Omental fat pad (tissue), 3 donors: ENCODE measurements at regions not wholly inside any gene's neighbourhood (a gene's known extent, or its start where the extent isn't known, plus 50 kb on each side); places are given as distances from the start of the nearest gene placed in this dataset.
"Not testable (repeated sequence)": the region's sequence is repeated elsewhere in the genome, so short reads cannot be mapped to it uniquely, and the experiment has no call there.

Experiments used
- ATAC-seq: fragments of 150-250 bp; one replicate; pipeline ENCODE4 v1.9.1; 2016; ENCODE audit warnings: mild to moderate bottlenecking, moderate library complexity; ENCODE audit not compliant: low FRiP score
- DNase-seq: peaks from one replicate; pipeline ENCODE4 v3.0.0-alpha.2; 2019; ENCODE audit warnings: low spot score
- TF ChIP-seq, protein P1 (sequence below), 3 donors: fragments of 450-650 bp; IDR thresholded peaks; one replicate each; pipeline ENCODE4 v1.5.1; 2016 to 2017; ENCODE audit warnings: antibody characterized with exemption in 3 of 3, mild to moderate bottlenecking in 3 of 3, moderate library complexity in 2 of 3

GRCh38 chr13:60267498-60268202 is 103.9 kb upstream of the DIAPH3 start:
- ATAC-seq: no peak
- TF ChIP-seq, protein P1, sequence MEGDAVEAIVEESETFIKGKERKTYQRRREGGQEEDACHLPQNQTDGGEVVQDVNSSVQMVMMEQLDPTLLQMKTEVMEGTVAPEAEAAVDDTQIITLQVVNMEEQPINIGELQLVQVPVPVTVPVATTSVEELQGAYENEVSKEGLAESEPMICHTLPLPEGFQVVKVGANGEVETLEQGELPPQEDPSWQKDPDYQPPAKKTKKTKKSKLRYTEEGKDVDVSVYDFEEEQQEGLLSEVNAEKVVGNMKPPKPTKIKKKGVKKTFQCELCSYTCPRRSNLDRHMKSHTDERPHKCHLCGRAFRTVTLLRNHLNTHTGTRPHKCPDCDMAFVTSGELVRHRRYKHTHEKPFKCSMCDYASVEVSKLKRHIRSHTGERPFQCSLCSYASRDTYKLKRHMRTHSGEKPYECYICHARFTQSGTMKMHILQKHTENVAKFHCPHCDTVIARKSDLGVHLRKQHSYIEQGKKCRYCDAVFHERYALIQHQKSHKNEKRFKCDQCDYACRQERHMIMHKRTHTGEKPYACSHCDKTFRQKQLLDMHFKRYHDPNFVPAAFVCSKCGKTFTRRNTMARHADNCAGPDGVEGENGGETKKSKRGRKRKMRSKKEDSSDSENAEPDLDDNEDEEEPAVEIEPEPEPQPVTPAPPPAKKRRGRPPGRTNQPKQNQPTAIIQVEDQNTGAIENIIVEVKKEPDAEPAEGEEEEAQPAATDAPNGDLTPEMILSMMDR (IDR thresholded peaks at IDR 0.05): no peak

GRCh38 chr13:60268203-60268555 is 104.5 kb upstream of the DIAPH3 start:
- TF ChIP-seq, protein P1 (IDR thresholded peaks at IDR 0.05): no peak
- ATAC-seq (no peak), DNase-seq (no peak)

More at GRCh38 chr13:60267498-60268202, 103.9 kb upstream of the DIAPH3 start:
- DNase-seq: no peak

- no peak for ATAC-seq
- TF ChIP-seq, protein P1 (IDR thresholded peaks at IDR 0.05): no peak
- DNase-seq: no peak
Observed at GRCh38 chr13:60273971-60274527, 110.3 kb upstream of the DIAPH3 start.

GRCh38 chr13:60274655-60275054 is 110.9 kb upstream of the DIAPH3 start:
- no peak for ATAC-seq
- no peak for DNase-seq
- TF ChIP-seq, protein P1 (IDR thresholded peaks at IDR 0.05): no peak

DNA sequence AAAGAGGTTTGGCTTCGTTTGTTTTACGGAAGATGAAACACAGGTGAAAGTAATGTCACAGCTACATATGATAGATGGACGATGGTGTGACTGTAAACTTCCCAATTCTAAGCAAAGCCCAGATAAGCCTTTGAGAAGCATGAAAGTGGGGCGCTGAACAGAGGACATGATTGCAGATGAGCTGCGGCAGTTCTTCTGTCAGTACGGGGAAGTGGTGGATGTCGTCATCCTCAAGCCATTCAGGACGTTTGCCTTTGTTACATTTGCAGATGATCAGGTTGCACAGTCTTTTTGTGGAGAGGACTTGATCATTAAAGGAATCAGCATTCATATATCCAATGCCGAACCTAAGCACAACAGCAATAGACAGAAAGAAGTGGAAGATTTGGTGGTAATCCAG is 111.5 kb upstream of the DIAPH3 start:
- DNase-seq (no peak), ATAC-seq (no peak)
- TF ChIP-seq, protein P1 (IDR thresholded peaks at IDR 0.05): no peak

DNA sequence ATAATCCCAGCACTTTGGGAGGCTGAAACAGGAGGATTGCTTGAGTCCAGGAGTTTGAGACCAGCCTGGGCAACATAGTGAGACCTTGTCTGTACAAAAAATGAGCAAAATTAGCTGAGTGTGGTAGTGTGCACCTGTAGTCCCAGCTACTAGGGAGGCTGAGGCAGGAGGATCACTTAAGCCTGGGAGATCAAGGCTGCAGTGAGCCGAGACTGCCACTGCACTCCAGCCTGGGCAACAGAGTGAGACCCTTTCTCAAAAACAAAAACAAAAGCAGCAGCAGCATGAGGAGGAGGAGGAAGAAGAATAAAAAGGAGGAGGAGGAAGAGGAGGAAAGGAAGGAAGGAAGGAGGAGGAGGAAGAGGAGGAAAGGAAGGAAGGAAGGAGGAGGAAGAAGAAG is 116.5 kb upstream of the TDRD3 start:
- DNase-seq, ATAC-seq: not testable (repeated sequence)

GRCh38 chr13:60282186-60282585 is 114.8 kb upstream of the TDRD3 start:
- ATAC-seq: no peak
- no peak for DNase-seq
- TF ChIP-seq, protein P1 (IDR thresholded peaks at IDR 0.05): no peak
